NAMALWA (cell line): ENCODE measurements at regions not wholly inside any gene's neighbourhood (a gene's known extent, or its start where the extent isn't known, plus 50 kb on each side); places are given as distances from the start of the nearest gene placed in this dataset.

Source experiments
- DNase-seq: peaks from one replicate; pipeline ENCODE4 v3.0.0-alpha.2; 2015; ENCODE audit warnings: low spot score

GRCh38 chr4:151983854-151984253 lies 223.0 kb upstream of the GATB start:
- no peak for DNase-seq

DNA sequence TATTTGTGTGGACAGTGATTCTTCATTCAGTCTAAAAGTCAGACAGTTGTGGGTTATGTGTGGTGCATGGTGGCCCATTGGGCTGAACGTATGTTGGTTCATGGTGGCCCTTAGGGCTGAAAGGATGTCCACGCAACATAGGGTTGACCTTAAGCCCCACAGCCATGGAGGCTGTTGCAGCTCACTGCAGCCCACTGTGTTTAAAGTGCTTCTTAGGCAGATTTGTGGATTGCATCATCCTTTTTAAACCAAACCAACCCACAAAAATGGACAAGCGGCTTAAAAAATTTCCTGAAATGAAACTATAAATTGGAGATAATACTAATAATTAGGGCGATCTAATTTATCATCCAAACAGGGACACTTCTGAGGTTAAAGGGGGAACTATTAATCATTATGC lies 219.0 kb upstream of the GATB start:
- DNase-seq, result no peak

- no peak for DNase-seq
Observed at GRCh38 chr4:151968643-151969042, 207.8 kb upstream of the GATB start.

DNA sequence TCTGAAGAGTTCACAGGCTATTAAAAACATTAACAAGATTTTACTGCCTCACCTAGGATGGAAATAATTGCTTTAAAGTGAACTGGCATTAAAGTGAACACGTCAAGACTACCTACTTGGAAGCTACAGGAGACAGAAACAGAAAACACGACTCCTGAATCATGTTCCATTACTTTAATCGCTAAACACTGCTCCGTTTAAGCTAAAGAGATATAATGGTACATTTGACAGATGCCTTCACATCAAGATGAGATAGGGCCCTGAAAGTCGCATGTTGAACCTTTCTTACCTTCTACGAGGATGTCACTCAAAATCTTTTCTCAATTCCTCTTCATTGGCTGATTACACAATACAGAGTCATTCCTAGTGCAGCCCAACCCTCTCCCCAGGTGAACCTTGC lies 206.3 kb upstream of the GATB start:
- DNase-seq, result no peak

DNA sequence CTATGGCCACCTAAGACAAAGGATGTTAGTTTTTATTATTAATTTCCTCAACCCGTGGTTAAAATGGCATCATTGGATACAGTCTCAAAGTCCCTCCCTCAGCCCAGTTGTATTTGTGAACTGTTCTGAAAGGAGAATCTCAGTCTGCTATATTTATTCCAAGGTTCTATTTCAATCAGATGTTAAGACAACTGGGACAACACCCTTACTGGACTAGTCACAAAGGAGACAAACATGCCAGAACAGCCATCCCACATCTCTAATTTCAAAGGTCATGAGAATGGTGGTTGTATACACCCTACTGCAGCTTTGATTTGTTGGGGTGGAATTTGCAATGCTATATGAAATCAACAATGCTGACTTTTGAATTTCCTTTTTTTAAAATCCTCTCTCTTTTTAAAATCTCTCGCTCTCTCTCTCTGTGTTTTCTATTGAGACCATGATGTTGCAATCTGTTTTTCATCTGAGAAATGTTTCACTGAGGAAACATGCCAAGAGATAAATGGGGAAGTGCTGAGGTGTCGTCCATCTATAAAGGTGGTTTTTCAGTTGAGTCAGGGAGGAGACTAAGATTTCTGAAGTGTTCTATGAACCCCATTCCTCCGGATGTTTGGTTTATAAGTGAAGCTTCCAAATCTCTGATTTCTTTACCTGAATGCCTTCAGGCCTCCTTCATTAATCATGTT lies 201.5 kb upstream of the GATB start:
- DNase-seq, result no peak

DNA sequence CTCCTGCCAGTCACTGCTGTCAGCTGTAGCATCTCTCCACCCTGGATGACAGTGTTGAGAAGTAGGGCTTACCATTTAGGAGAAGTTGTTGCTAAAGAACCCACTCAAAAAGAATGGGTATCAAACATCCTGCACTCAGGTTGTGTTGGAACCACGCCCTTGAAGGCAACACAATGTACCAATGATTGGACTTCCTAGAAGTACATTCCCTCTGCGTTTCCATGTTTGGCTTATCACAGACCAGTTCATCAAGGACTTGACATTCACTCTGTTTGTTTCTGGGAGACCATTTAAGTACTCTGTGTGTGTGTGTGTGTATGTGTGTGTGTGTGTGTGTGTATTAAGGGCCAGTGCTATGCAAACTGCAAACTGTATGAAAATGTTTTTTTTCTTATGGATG lies 200.6 kb upstream of the GATB start:
- DNase-seq, result no peak

DNA sequence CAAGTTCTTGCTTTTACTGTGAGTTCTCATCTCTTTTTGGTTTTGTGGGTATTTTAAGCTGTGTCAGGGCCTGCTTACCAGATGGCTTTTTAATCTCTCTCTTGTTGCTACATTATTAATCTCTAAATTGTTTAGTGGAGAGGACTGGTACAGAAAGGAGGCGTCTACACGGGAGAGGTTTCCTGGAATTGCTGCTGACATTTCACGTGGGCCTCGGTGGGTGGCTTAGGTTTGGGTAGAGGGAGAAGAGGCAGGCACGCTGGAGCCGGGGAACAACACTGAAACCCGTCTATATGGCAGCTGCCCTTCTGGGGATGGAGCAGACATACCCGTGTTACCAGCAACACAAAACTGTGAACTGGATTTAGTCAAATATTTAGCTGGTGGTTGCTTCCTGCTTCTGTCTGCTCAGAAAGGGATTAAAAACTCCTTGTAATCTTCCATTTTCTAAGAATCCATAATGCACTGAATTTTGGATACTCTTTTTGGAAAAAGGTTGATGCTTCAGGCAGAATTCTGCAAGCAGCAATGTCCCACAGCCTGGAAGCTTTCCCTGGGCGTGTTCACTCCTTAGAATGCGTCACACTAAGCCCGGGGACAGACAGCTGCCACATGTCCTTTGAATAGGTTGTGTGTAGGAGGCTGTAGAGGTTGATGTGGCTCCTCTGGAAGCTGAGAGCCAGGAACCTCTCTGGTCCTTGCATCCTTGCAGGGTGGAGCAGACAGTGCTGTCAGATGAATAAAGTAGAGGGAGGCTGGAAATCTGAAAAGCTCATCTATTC lies 199.8 kb upstream of the GATB start:
- DNase-seq, result no peak

- DNase-seq, result no peak
Observed at GRCh38 chr4:151957153-151957552, 196.3 kb upstream of the GATB start.

GRCh38 chr4:151955721-151956380 lies 195.0 kb upstream of the GATB start:
- no peak for DNase-seq

DNA sequence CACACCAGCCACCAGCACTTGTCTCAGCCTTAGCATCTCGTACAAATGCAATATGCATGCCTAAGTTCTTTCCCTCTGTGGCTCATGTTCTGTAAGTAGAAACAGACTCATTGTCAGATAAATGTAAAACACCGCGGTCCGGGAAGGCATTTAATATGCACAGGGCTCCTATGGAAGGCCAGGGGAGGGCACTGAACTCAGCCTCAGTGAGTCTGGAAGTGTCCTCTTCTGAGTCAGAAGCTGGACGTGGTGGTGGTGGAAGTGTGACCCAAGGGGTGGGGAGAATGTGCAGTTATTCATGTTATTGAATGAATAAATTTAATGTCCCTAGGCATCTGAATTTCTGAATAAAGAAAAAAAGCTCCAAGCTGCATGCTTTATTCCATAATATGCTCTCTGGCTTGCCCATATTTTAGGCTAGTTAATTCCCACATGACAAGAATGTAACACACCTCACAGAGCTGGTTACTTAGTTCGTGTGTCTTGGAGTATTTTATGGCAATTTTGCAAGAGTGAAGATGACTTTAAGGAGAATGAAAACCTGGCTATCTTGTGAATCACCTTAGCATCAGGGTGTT lies 193.1 kb upstream of the GATB start:
- DNase-seq, result no peak

- DNase-seq, result no peak
Observed at GRCh38 chr4:151953312-151953711, 192.5 kb upstream of the GATB start.

DNA sequence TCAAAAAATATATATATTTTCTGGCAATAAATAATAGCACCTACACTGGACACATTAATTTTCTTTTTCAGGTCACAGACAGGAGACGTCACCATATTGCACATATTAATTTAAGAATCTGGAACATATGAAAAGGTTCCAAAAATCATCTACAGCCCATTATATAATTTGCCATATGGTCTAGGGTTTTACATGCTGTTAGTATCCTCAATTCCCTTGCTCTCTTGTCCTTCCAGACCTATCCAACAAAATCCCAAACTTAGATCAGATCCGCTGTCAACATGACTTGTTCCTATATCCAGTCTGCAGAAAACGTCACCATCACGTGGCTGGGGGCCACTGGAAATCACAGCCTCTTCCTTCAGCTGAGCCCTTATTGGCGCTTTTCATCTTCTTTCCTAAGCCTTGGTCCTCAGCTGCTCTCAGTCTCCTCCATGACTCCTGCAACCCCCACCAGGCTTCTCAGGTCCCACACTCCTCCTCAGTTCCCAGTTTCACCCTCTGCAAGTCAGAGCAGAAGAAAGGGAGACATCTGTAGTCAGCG lies 192.0 kb upstream of the GATB start:
- no peak for DNase-seq

DNA sequence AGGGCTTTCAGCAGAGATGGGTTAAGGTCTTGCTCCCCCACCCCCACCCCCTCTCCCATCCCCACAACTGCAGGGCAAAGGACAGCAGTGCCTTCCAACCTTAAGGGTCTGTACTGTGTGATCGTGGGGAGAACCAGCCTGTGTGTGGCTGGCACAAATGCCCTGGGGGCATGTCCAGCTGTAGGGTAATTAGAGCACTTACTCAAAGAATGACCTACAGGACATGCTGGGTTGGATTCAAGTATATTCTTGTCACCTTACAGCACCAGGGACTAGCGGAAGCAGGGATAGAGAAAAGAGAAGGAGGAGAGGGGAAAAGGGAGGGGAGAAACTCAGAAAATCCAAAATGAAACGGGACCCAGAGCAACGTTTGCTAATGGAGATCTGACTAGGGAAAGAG lies 191.3 kb upstream of the GATB start:
- no peak for DNase-seq

DNA sequence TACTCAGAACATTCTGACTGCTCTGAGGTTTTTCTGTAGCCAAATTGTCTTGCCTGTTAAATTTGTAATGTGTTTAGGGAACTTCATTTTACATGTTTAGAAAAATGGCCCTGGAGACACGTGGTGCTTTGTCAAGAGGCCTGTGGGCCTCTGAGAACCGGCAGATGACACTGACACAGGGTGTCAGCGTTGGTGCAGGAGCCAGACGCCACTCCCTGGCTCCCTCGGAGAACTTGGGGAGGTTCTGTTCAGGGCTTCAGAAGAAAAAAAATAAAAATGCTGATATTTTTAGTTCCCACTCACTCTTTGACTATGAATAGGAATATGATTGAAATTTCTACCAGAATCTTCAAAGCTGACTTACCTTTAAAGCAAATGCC lies 190.9 kb upstream of the GATB start:
- no peak for DNase-seq

- no peak for DNase-seq
Observed at GRCh38 chr4:151950993-151951670, 190.3 kb upstream of the GATB start.

DNA sequence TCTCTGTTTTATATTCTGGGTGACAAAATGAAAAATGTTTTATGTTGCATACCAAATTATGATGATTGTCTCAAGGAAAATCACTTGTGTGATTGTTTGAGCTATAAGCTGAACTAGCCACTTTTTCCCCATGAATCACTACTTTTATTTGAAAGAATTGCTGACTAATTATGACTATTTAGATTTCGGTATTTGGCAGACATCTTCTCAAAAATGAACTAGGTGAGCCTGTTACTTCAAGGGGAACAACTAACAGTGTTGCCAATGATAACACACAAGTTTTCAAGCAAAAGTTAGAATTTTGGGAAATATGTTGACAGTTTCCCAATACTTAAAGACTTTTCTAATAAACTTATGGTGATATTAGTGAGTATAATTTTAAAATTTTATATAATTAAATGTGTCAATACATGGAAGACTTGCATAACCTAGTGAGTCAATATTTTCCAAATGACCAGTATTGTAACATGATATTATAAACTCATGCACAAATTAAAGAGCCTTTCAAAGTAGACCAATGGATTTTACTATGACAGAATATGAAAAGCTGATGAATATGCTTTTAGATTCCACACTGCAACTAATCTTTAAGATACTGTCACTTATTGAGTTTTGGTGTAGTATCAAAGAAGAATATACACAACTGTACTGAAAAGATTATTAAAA lies 187.7 kb upstream of the GATB start:
- DNase-seq, result no peak

DNA sequence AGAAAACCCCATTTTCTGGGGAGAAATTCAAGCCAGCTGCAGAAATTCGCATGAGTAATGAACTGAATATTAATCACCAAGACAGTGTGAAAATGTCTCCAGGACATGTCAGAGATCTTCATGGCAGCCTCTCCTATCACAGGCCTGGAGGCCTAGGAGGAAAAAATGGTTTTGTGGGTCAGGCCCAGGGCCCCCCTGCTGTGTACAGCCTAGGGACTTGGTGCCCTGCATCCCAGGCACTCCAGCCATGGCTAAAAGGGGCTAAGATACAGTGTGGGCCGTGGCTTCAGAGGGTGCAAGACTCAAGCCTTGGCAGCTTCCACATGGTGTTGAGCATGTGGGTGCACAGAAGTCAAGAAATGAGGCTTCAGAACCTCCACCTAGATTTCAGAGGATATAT lies 185.9 kb upstream of the GATB start:
- no peak for DNase-seq

- DNase-seq, result no peak
Observed at GRCh38 chr4:151942971-151943370, 182.2 kb upstream of the GATB start.

- no peak for DNase-seq
Observed at GRCh38 chr4:151940926-151941617, 180.3 kb upstream of the GATB start.

DNA sequence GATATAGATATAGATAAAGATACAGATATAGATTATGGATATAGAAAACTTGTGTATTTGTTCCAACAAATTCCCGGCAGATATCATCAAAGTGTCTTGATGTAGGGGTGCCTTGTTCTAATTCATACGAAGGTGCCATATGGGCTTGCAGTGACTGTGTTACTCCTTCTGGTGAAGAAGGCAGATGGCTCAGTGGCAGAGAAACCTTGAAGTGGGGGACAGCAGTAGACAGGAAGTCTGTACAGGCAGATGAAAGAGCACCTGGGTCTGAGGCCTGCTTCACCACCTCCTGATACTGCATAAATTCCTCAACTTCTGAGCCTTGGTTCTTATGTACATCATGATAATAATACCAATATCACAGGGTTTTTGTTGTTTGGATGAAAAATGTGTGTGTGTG lies 179.5 kb upstream of the GATB start:
- no peak for DNase-seq

- DNase-seq, result no peak
Observed at GRCh38 chr4:151939670-151940069, 178.9 kb upstream of the GATB start.
